HG03575 (cell line): ENCODE measurements at regions not wholly inside any gene's neighbourhood (a gene's known extent, or its start where the extent isn't known, plus 50 kb on each side); places are given as distances from the start of the nearest gene placed in this dataset.
"Not testable (repeated sequence)": the region's sequence is repeated elsewhere in the genome, so short reads cannot be mapped to it uniquely, and the experiment has no call there.

Experiments
- ATAC-seq: cut with Tn5 transposase; IDR thresholded peaks from one replicate; pipeline ENCODE4 v1.9.1; 2021; ENCODE audit not compliant: unreplicated experiment, insufficient number of reproducible peaks, low FRiP score; ENCODE audit errors: extremely low read depth

GRCh38 chr3:166435469-166436057 is 598.3 kb upstream of the BCHE start:
- no peak for ATAC-seq

GRCh38 chr3:166433060-166433459 is 595.8 kb upstream of the BCHE start:
- no peak for ATAC-seq

DNA sequence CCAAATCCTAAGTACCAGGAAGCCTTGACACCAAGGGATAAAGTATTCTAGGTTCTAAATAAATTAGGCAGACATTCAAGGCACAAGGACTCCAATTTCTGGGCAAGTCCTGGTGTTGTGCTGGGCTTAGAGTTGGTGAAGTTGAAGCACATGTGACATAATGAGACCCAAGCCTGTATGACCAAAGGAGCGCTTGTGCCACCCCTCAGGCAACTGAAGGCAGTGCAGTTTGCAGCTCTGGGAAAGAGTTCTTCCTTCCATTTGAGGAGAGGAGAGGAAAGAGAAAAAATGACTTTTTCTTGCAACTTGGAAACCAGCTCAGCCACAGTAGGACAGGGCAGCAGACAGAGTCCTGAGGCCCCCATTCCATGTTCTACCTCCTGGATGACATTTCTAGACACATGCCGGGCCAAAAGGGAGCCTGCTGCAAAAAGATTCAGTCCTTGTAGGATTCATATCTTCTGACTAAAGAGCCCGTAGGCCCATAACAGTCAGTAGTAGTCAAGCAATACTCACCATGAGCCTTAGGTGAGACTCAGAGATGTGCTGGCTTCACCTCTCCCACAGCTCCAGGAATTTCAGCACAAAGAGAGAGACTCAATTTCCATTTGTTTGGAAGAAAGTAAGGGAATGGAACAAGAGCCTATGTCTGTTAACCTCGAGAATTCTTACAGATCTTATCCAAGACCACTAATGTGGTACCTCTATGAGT is 588.8 kb upstream of the BCHE start:
- ATAC-seq = no peak

- no peak for ATAC-seq
Measured at GRCh38 chr3:166425021-166425420, 587.8 kb upstream of the BCHE start.

DNA sequence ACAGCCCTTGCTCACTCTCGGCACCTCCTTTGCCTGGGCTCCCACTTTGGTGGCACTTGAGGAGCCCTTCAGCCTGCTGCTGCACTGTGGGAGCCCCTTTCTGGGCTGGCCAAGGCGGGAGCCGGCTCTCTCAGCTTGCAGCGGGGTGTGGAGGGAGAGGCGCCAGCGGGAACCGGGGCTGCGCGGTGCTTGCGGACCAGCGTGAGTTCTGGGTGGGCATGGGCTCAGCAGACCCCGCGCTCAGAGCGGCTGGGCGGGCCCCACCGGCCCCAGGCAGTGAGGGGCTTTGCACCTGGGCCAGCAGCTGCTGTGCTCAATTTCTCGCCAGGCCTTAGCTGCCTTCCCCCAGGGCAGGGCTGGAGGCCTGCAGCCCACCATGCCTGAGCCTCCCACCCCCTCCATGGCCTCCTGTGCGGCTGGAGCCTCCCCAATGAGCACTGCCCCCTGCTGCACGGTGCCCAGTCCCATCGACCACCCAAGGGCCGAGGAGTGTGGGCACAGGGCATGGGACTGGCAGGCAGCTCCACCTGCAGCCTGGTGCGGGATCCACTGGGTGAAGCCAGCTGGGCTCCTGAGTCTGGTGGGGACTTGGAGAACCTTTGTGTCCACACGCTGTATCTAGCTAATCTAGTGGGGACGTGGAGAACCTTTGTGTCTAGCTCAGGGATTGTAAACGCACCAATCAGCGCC is 586.7 kb upstream of the BCHE start:
- ATAC-seq = not testable (repeated sequence)

DNA sequence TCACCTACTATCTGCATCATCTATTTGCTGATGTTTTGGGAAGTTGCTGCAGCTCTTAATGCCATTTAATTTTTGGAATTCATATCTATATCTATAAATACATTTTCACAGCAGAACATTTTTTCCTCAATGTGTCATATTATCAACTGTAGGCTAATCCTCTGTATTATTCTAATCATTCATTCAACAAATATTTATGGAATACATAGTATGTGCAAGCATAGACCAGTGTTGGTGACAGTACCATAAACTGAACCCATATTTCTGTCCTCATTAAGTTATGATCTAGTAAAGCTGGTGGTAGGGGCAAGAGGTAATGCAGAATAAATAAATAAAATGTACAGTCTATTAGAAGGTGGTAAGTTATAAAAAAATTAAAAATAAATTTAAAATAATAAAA is 585.3 kb upstream of the BCHE start:
- no peak for ATAC-seq

DNA sequence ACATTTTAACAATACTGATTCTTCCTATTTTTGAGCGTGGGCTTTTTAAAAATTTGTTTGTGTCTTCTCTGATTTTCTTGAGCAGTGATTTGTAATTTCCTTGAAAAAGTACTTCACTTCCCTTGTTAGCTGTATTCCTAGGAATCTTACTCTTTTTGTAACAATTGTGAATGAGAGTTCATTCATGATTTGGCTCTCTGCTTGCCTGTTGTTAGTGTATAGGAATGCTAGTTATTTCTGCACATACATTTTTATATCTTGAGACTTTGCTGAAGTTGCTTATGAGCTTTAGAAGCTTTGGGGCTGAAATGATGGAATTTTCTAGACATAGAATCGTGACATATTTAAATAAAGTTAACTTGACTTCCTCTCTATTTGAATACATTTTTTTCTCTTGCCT is 582.8 kb upstream of the BCHE start:
- no peak for ATAC-seq

- no peak for ATAC-seq
Measured at GRCh38 chr3:166405896-166406295, 568.7 kb upstream of the BCHE start.

GRCh38 chr3:166405465-166405864 is 568.2 kb upstream of the BCHE start:
- ATAC-seq = no peak

DNA sequence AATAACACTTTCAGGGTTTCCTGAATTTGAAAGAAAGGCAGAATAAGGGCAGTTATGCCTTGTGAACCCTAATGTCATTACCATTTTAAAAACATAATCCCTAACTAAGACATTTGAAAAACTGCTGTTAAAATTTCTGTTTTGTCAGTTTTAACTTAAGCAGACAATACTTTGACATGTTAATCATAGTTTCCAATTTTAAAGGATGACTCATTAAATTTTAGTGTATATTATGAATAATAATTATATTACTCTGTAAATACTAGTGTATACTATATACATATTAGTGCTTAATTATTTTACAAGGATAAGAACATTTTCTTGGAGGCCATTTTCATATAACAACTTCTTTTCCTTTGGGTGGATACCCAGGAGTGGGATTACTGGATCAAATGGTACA is 553.1 kb upstream of the BCHE start:
- ATAC-seq = no peak

GRCh38 chr3:166388321-166388720 is 551.1 kb upstream of the BCHE start:
- no peak for ATAC-seq

- no peak for ATAC-seq
Measured at GRCh38 chr3:166372571-166373106, 535.4 kb upstream of the BCHE start.

- no peak for ATAC-seq
Measured at GRCh38 chr3:166367947-166368533, 530.8 kb upstream of the BCHE start.

DNA sequence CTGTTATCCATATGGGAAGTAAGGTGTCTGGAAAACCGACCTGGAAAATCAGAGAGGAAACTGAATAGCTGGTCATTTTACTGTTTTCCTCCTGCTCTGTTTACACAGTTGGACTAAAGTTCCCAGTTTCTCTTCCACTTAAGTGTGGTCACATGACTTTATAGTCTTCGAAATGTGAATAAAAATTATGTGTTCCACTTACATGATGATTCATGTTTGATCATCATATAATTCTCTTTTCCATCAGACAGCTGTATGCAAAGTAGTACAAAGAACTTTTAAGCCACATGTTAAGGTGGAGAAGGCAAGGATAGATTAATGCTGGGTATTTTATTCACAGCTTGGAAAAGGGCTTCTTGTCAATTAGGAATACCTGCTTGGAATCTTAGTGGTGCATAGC is 525.5 kb upstream of the BCHE start:
- no peak for ATAC-seq

GRCh38 chr3:166360720-166361119 is 523.5 kb upstream of the BCHE start:
- no peak for ATAC-seq

DNA sequence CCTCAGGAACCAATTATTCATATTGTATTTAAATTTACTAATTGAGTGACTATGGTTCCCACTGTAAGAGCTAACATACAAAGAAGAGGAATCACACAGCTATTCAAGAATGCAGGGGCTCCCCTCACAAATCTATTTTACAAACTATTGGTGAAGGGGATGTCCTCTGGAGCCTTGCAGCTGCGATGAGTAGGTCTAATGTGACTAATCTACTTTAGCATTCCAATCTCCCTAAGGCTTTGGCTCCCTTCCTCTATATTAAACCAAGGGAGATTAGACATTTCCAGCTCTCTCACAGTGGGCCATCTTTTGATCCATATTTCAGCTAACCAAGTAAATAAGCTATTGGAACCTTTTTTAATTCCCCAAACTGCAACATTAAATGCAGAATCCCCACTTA is 514.2 kb upstream of the BCHE start:
- ATAC-seq = no peak

DNA sequence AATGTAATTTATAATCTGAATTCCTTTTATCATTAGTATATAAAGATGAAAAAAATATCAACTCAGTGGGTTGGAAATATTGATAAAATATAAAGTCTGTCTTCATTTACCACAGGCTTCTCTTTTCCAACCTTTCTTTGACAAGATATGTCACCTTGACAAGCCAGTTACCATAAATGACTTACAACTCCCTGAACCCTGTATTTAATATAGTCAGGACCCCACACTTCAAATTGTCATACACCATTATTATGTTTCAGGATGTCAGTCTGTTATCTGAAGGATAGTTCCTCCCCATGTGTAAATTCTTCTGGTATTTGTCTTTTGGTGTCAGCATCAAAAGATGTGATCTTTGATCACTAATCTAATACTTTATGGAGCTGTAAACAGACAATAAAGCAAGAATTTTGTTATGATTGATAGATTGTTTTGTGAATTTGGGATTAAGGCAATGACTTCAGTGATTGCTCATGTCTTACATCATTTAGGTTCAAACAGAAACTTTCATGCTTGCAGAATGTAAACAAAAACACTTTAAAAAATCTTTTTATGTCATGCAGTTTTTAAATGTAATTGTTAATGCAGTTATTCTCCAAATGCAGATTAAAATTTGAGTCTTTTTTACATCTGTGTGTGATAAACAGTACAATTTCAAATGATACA is 503.5 kb upstream of the BCHE start:
- ATAC-seq = no peak

GRCh38 chr3:166324401-166324800 is 487.2 kb upstream of the BCHE start:
- ATAC-seq = no peak

DNA sequence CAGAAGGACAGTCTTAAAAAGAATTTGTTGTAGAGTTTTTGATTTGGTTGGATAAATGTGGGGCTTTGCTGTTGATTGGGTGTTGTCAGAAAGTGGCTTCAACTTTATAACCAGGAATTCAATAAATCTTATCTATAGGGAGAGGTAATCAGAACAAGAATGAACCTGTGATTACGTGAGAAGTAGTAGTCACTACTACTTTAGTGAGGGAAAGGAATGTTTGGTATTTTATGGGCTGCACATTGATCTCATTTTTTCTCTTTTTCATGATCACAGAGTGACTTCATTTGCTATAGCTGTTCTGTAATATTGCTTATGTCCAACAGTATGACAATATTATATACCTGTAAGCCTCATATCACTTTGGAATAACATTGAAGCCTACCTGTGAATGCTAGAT is 485.2 kb upstream of the BCHE start:
- no peak for ATAC-seq
